Esophagus muscularis mucosa (tissue), 4 donors: ENCODE measurements at regions not wholly inside any gene's neighbourhood (a gene's known extent, or its start where the extent isn't known, plus 50 kb on each side); places are given as distances from the start of the nearest gene placed in this dataset.

Experiments
- DNase-seq: peaks from one replicate; pipeline ENCODE4 v3.0.0-alpha.2; 2017; ENCODE audit errors: extremely low spot score
- H3K27ac ChIP-seq, 4 donors: fragments of 200-600 bp; sonication (generic); replicated peaks in 1 of 4; 1 replicate in 3 of 4; 2 replicates in 1 of 4; pipeline ENCODE4 v1.5.1; 2016 to 2019; ENCODE audit warnings: mild to moderate bottlenecking in 1 of 4
- H3K27me3 ChIP-seq, 4 donors: fragments of 200-600 bp; sonication (generic); one replicate each; pipeline versions ENCODE4 v1.5.1 to v1.6.0; 2016 to 2019
- H3K36me3 ChIP-seq, 4 donors: fragments of 200-600 bp; sonication (generic); one replicate each; pipeline ENCODE4 v1.5.1; 2016 to 2019
- H3K4me1 ChIP-seq, 4 donors: fragments of 200-600 bp; sonication (generic); one replicate each; pipeline ENCODE4 v1.5.1; 2016 to 2019
- H3K4me3 ChIP-seq, 4 donors: fragments of 200-600 bp; sonication (generic); 1 replicate in 2 of 4; 2 replicates in 2 of 4; pipeline ENCODE4 v1.5.1; 2016 to 2019; ENCODE audit warnings: mild to moderate bottlenecking in 4 of 4, moderate library complexity in 1 of 4
- H3K9me3 ChIP-seq, 4 donors: fragments of 200-600 bp; sonication (generic); 1 replicate in 3 of 4; 2 replicates in 1 of 4; pipeline ENCODE4 v1.5.1; 2016 to 2019
- EP300 ChIP-seq: sonication (generic); formaldehyde crosslinking; IDR thresholded peaks from one replicate; pipeline ENCODE4 v1.6.1; 2017; ENCODE audit warnings: antibody characterized with exemption
- POLR2A ChIP-seq: fragments of 450-650 bp; IDR thresholded peaks from one replicate; pipeline ENCODE4 v1.6.1; 2017; ENCODE audit warnings: antibody characterized with exemption, moderate library complexity, mild to moderate bottlenecking, low read depth
- POLR2AphosphoS5 ChIP-seq, 2 donors: sonication (generic); formaldehyde crosslinking; IDR thresholded peaks; one replicate each; pipeline ENCODE4 v1.6.1; 2017; ENCODE audit warnings: antibody characterized with exemption in 2 of 2
- WGBS: methylation state at CpG from one replicate; pipeline ENCODE4 v1.1.5; 2018; 5-methylcytosine and 5-hydroxymethylcytosine counted together
- intact Hi-C: fragments of 100-400 bp; cut with DNase I; formaldehyde crosslinking; loops from one replicate; pipeline ENCODE4 v1.15.1; 2023
- TF ChIP-seq, protein P1 (sequence below), 3 experiments: fragments of 200-600 bp in 2 of 3; fragments of 450-650 bp in 1 of 3; sonication (generic) in 2 of 3; IDR thresholded peaks; one replicate each; pipeline ENCODE4 v1.5.1; 2017 to 2019; ENCODE audit warnings: antibody characterized with exemption in 3 of 3, mild to moderate bottlenecking in 2 of 3, moderate library complexity in 1 of 3

- H3K4me3 ChIP-seq, result no peak overlapping the region
- WGBS, result 85% methylated on average over 3 of the region's 3 CpGs
- no peak overlapping the region for H3K27ac ChIP-seq
- H3K27me3 ChIP-seq, result peaks cover 0 to 4% (median 0%) of the 10 kb centered on the region in 4 donors
- H3K4me1 ChIP-seq, result no peaks in the 10 kb centered on the region
- TF ChIP-seq POLR2A (no peak), EP300 (no peak), POLR2AphosphoS5 (IDR thresholded peaks at IDR 0.05) (no peak)
- TF ChIP-seq, protein P1, sequence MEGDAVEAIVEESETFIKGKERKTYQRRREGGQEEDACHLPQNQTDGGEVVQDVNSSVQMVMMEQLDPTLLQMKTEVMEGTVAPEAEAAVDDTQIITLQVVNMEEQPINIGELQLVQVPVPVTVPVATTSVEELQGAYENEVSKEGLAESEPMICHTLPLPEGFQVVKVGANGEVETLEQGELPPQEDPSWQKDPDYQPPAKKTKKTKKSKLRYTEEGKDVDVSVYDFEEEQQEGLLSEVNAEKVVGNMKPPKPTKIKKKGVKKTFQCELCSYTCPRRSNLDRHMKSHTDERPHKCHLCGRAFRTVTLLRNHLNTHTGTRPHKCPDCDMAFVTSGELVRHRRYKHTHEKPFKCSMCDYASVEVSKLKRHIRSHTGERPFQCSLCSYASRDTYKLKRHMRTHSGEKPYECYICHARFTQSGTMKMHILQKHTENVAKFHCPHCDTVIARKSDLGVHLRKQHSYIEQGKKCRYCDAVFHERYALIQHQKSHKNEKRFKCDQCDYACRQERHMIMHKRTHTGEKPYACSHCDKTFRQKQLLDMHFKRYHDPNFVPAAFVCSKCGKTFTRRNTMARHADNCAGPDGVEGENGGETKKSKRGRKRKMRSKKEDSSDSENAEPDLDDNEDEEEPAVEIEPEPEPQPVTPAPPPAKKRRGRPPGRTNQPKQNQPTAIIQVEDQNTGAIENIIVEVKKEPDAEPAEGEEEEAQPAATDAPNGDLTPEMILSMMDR (IDR thresholded peaks at IDR 0.05), result no peak
- DNase-seq, result no peak
- intact Hi-C loops, result no loop called here
- no peaks in the 10 kb centered on the region for H3K36me3 ChIP-seq
- H3K9me3 ChIP-seq, result no peaks in the 10 kb centered on the region
These were observed 212.2 kb upstream of the GPRIN3 start for GRCh38 chr4:89519771-89520320.

DNA sequence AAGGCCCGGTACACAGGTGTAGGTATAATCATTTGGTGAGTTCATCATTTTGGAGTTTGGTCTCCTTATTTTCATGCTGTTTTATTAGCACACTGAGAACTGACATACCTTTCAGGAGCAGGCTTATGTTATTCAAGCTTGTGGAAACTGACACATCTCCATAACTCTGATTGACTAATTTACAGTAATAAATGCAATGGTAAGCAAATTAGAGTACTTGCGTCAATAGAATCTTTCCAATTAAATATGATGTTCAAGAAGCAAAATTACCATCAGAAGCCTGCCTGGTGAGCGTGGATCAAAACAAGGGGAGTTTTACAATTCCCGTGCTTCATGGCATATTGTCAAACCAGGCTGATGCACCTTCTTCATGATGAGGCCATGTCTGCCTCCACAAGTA, 210.7 kb upstream of the GPRIN3 start:
- H3K4me1 ChIP-seq, result no peaks in the 10 kb centered on the region
- WGBS, result 76% methylated on average over 4 of the region's 4 CpGs

GRCh38 chr4:89514811-89515210, 207.2 kb upstream of the GPRIN3 start:
- H3K4me3 ChIP-seq, result no peak overlapping the region
- H3K27me3 ChIP-seq, result peaks cover 0 to 4% (median 0%) of the 10 kb centered on the region in 4 donors
- H3K36me3 ChIP-seq, result no peaks in the 10 kb centered on the region
- no peaks in the 10 kb centered on the region for H3K4me1 ChIP-seq
- no peak overlapping the region for H3K27ac ChIP-seq
- intact Hi-C loops, result no loop called here
- TF ChIP-seq, protein P1 (IDR thresholded peaks at IDR 0.05), result no peak
- TF ChIP-seq POLR2A, result no peak
- TF ChIP-seq EP300, result no peak
- no peak for TF ChIP-seq POLR2AphosphoS5 (IDR thresholded peaks at IDR 0.05)
- no peaks in the 10 kb centered on the region for H3K9me3 ChIP-seq
- 88% methylated on average over 3 of the region's 3 CpGs for WGBS
- no peak for DNase-seq

More for the DNA sequence above, 210.7 kb upstream of the GPRIN3 start:
- no peak for TF ChIP-seq EP300
- TF ChIP-seq POLR2AphosphoS5 (IDR thresholded peaks at IDR 0.05), result no peak
- TF ChIP-seq, protein P1 (IDR thresholded peaks at IDR 0.05), result no peak
- TF ChIP-seq POLR2A, result no peak
- no peak for DNase-seq
- Histone ChIP-seq H3K27ac (no peak overlapping the region), H3K9me3 (no peaks in the 10 kb centered on the region), H3K4me3 (no peak overlapping the region), H3K36me3 (no peaks in the 10 kb centered on the region), H3K27me3 (peaks cover 0 to 4% (median 0%) of the 10 kb centered on the region in 4 donors)
- intact Hi-C loops, result no loop called here

DNA sequence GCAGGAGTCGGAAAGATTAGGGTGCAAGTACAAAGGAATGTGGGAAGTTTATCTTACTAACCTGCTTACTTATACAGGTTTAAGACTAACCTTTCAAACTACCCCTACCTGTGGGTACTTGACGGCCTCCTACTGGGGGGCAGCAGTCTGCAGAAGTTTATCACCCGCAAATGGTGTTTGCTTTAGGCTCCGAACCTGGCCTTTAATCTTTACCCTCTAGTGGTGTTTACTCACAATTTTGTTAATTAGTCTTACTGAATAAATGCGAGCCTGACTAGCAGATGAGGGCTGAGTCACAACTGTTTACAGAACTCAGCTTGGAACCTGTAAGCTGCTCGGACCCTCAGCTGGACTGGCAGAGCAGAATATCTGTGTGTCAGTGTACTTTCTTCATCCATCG, 204.2 kb upstream of the GPRIN3 start:
- DNase-seq, result no peak
- TF ChIP-seq POLR2AphosphoS5 (IDR thresholded peaks at IDR 0.05), result no peak
- TF ChIP-seq EP300, result no peak
- TF ChIP-seq, protein P1 (IDR thresholded peaks at IDR 0.05), result no peak
- TF ChIP-seq POLR2A, result no peak
- Histone ChIP-seq H3K9me3 (no peaks in the 10 kb centered on the region), H3K27me3 (no peaks in the 10 kb centered on the region), H3K36me3 (no peaks in the 10 kb centered on the region), H3K27ac (no peak overlapping the region), H3K4me3 (no peak overlapping the region), H3K4me1 (no peaks in the 10 kb centered on the region)
- intact Hi-C loops, result no loop called here
- 70% methylated on average over 7 of the region's 7 CpGs for WGBS

DNA sequence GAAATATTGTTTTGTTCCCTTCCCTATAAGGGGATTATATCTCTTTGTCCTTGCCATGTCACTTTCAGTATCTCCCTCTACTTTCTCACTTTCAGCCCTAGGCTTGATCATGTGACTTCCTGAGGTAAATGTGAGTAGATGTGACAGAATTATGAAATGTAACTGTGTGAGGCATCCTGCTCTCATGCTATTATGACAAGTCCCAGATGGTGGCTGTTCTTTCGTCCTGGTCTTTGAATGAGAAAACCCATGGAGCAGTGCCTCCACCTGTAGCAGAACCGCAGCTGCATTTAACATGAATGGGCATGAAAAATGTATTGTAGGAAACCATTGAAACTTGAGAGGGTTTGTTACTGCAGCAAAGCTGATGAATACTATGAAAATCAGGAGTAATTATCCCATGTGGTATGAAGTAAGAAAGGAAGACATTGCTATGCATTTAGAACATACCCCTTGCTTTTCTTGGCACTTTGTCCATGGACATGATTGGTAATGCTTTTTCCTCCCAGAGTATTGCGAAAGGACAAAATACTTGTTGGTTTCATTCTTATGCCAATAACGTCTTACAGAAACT, 202.2 kb upstream of the GPRIN3 start:
- Histone ChIP-seq H3K27ac (no peak overlapping the region), H3K4me1 (no peaks in the 10 kb centered on the region), H3K36me3 (no peaks in the 10 kb centered on the region), H3K9me3 (no peaks in the 10 kb centered on the region), H3K27me3 (no peaks in the 10 kb centered on the region), H3K4me3 (no peak overlapping the region)
- DNase-seq, result no peak
- intact Hi-C loops, result no loop called here
- TF ChIP-seq, protein P1 (IDR thresholded peaks at IDR 0.05), result no peak
- TF ChIP-seq EP300 (no peak), POLR2AphosphoS5 (IDR thresholded peaks at IDR 0.05) (no peak), POLR2A (no peak)
- 82% methylated on average over 4 of the region's 4 CpGs for WGBS
